DOHH2 (cell line): ENCODE measurements at regions not wholly inside any gene's neighbourhood (a gene's known extent, or its start where the extent isn't known, plus 50 kb on each side); places are given as distances from the start of the nearest gene placed in this dataset.

Experiments used
- H3F3A ChIP-seq: fragments of 200-600 bp; sonication (generic), shearing (Covaris generic); 2 replicates; pipeline ENCODE4 v1.6.0; 2016; ENCODE audit warnings: antibody characterized with exemption, mild to moderate bottlenecking; ENCODE audit not compliant: control insufficient read depth, insufficient read depth
- H3K27ac ChIP-seq: fragments of 200-600 bp; sonication (generic); 2 replicates; pipeline ENCODE4 v1.5.1; 2014; ENCODE audit warnings: low read depth, mild to moderate bottlenecking, low read length, moderate library complexity
- H3K27me3 ChIP-seq: fragments of 200-600 bp; sonication (generic); 2 replicates; pipeline ENCODE4 v1.6.1; 2014; ENCODE audit warnings: mild to moderate bottlenecking, low read length, mixed read lengths; ENCODE audit not compliant: control insufficient read depth
- H3K36me3 ChIP-seq: fragments of 200-600 bp; sonication (generic); 2 replicates; pipeline ENCODE4 v1.6.1; 2014; ENCODE audit warnings: mild to moderate bottlenecking, low read length, moderate library complexity, mixed read lengths; ENCODE audit not compliant: control insufficient read depth
- H3K4me1 ChIP-seq: fragments of 200-600 bp; sonication (generic); 2 replicates; pipeline ENCODE4 v1.6.1; 2014; ENCODE audit warnings: mild to moderate bottlenecking, low read length, mixed read lengths; ENCODE audit not compliant: control insufficient read depth
- H3K4me2 ChIP-seq: fragments of 200-600 bp; sonication (generic); 2 replicates; pipeline ENCODE4 v1.6.0; 2014; ENCODE audit warnings: mild to moderate bottlenecking, low read length, moderate library complexity
- H3K4me3 ChIP-seq: fragments of 200-600 bp; sonication (generic); 2 replicates; pipeline ENCODE4 v1.5.1; 2014; ENCODE audit warnings: mild to moderate bottlenecking, low read length, mixed read lengths
- H3K79me2 ChIP-seq: fragments of 200-600 bp; sonication (generic); 2 replicates; pipeline ENCODE4 v1.6.1; 2014; ENCODE audit warnings: mild to moderate bottlenecking, low read length, mixed read lengths; ENCODE audit not compliant: control insufficient read depth
- H3K9me2 ChIP-seq: fragments of 200-600 bp; sonication (generic); replicated peaks from 2 replicates; pipeline ENCODE4 v1.6.1; 2014; ENCODE audit warnings: mild to moderate bottlenecking, low read length, mixed read lengths; ENCODE audit not compliant: control insufficient read depth
- H3K9me3 ChIP-seq: fragments of 200-600 bp; sonication (generic); 2 replicates; pipeline ENCODE4 v1.6.1; 2014; ENCODE audit warnings: antibody characterized with exemption, low read length, mixed read lengths; ENCODE audit not compliant: control insufficient read depth, insufficient read depth
- H4K20me1 ChIP-seq: fragments of 200-600 bp; sonication (generic); 2 replicates; pipeline ENCODE4 v1.6.0; 2014; ENCODE audit warnings: low read depth, mild to moderate bottlenecking, antibody characterized with exemption, low read length, moderate library complexity; ENCODE audit not compliant: control insufficient read depth, insufficient read depth
- EZH2phosphoT487 ChIP-seq: fragments of 200-600 bp; sonication (generic); IDR thresholded peaks from 2 replicates; pipeline ENCODE4 v1.6.1; 2017; ENCODE audit warnings: borderline replicate concordance, mild to moderate bottlenecking, antibody characterized with exemption, low read length, moderate library complexity, mixed read lengths
- TF ChIP-seq, protein P1 (sequence below): fragments of 200-600 bp; sonication (generic); IDR thresholded peaks from one replicate; pipeline ENCODE4 v1.5.1; 2014; ENCODE audit warnings: antibody characterized with exemption, mild to moderate bottlenecking, low read depth, low read length; ENCODE audit not compliant: poor library complexity, severe bottlenecking

- H3K27me3 ChIP-seq = no peaks in the 10 kb centered on the region
- no peaks in the 10 kb centered on the region for H3K9me2 ChIP-seq
- no peak overlapping the region for H3K4me3 ChIP-seq
- H3K79me2 ChIP-seq = no peaks in the 10 kb centered on the region
- H3K27ac ChIP-seq = no peak overlapping the region
- no peaks in the 10 kb centered on the region for H3K9me3 ChIP-seq
- H4K20me1 ChIP-seq = no peaks in the 10 kb centered on the region
- no peaks in the 10 kb centered on the region for H3K4me1 ChIP-seq
- TF ChIP-seq, protein P1, sequence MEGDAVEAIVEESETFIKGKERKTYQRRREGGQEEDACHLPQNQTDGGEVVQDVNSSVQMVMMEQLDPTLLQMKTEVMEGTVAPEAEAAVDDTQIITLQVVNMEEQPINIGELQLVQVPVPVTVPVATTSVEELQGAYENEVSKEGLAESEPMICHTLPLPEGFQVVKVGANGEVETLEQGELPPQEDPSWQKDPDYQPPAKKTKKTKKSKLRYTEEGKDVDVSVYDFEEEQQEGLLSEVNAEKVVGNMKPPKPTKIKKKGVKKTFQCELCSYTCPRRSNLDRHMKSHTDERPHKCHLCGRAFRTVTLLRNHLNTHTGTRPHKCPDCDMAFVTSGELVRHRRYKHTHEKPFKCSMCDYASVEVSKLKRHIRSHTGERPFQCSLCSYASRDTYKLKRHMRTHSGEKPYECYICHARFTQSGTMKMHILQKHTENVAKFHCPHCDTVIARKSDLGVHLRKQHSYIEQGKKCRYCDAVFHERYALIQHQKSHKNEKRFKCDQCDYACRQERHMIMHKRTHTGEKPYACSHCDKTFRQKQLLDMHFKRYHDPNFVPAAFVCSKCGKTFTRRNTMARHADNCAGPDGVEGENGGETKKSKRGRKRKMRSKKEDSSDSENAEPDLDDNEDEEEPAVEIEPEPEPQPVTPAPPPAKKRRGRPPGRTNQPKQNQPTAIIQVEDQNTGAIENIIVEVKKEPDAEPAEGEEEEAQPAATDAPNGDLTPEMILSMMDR = no peak
- no peak for TF ChIP-seq EZH2phosphoT487
- no peak overlapping the region for H3K4me2 ChIP-seq
- H3K36me3 ChIP-seq = no peaks in the 10 kb centered on the region
- H3F3A ChIP-seq = no peaks in the 10 kb centered on the region
These were observed 2022.3 kb downstream of the ARAP2 start for GRCh38 chr4:34221986-34222385.

GRCh38 chr4:34236118-34236517 is 2008.2 kb downstream of the ARAP2 start:
- Histone ChIP-seq H4K20me1 (no peaks in the 10 kb centered on the region), H3K79me2 (no peaks in the 10 kb centered on the region), H3K4me3 (no peak overlapping the region), H3K27me3 (no peaks in the 10 kb centered on the region), H3K27ac (no peak overlapping the region), H3K9me2 (no peaks in the 10 kb centered on the region), H3K4me1 (no peaks in the 10 kb centered on the region), H3K36me3 (no peaks in the 10 kb centered on the region), H3K4me2 (no peak overlapping the region), H3F3A (no peaks in the 10 kb centered on the region), H3K9me3 (no peaks in the 10 kb centered on the region)
- no peak for TF ChIP-seq EZH2phosphoT487
- TF ChIP-seq, protein P1 = no peak

GRCh38 chr4:34245276-34245675 is 1999.0 kb downstream of the ARAP2 start:
- H3K9me2 ChIP-seq = no peaks in the 10 kb centered on the region
- no peaks in the 10 kb centered on the region for H3K4me1 ChIP-seq
- no peak overlapping the region for H3K27ac ChIP-seq
- H3K4me2 ChIP-seq = no peak overlapping the region
- H3K36me3 ChIP-seq = no peaks in the 10 kb centered on the region
- H3K9me3 ChIP-seq = no peaks in the 10 kb centered on the region
- no peaks in the 10 kb centered on the region for H3K79me2 ChIP-seq
- no peaks in the 10 kb centered on the region for H3K27me3 ChIP-seq
- no peaks in the 10 kb centered on the region for H3F3A ChIP-seq
- H4K20me1 ChIP-seq = no peaks in the 10 kb centered on the region
- TF ChIP-seq, protein P1 = no peak
- no peak for TF ChIP-seq EZH2phosphoT487
- H3K4me3 ChIP-seq = no peak overlapping the region

DNA sequence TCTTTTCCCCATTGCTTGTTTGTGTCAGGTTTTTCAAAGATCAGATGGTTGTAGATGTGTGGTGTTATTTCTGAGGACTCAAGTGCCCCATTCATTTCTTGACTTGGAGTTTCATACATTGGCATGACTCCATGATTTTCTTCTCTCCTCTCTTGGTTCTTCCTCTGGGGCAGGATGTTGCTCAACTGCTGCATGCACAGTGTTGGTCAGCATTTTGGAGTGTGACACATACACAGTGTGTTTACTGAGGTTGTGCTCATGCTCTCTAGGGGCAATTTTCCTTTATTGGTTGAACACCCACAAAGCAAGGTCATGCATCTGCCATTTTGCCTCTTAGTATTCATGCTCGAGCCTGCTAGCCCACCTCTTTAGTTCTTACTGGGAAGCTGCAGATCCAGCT is 1993.8 kb downstream of the ARAP2 start:
- Histone ChIP-seq H3K4me3 (no peak overlapping the region), H3K4me1 (no peaks in the 10 kb centered on the region), H3K79me2 (no peaks in the 10 kb centered on the region), H3F3A (no peaks in the 10 kb centered on the region), H3K27ac (no peak overlapping the region), H3K36me3 (no peaks in the 10 kb centered on the region), H4K20me1 (no peaks in the 10 kb centered on the region), H3K4me2 (no peak overlapping the region), H3K27me3 (no peaks in the 10 kb centered on the region), H3K9me2 (no peaks in the 10 kb centered on the region), H3K9me3 (no peaks in the 10 kb centered on the region)
- TF ChIP-seq EZH2phosphoT487 = no peak
- TF ChIP-seq, protein P1 = no peak
